ENCODE measurements at regions not wholly inside any gene's neighbourhood (a gene's known extent, or its start where the extent isn't known, plus 50 kb on each side); places are given as distances from the start of the nearest gene placed in this dataset.

- no peak for DNase-seq (ENCODE audit: low spot score)
These were observed 281.1 kb upstream of the FN1 start for GRCh38 chr2:215716956-215717355.

DNA sequence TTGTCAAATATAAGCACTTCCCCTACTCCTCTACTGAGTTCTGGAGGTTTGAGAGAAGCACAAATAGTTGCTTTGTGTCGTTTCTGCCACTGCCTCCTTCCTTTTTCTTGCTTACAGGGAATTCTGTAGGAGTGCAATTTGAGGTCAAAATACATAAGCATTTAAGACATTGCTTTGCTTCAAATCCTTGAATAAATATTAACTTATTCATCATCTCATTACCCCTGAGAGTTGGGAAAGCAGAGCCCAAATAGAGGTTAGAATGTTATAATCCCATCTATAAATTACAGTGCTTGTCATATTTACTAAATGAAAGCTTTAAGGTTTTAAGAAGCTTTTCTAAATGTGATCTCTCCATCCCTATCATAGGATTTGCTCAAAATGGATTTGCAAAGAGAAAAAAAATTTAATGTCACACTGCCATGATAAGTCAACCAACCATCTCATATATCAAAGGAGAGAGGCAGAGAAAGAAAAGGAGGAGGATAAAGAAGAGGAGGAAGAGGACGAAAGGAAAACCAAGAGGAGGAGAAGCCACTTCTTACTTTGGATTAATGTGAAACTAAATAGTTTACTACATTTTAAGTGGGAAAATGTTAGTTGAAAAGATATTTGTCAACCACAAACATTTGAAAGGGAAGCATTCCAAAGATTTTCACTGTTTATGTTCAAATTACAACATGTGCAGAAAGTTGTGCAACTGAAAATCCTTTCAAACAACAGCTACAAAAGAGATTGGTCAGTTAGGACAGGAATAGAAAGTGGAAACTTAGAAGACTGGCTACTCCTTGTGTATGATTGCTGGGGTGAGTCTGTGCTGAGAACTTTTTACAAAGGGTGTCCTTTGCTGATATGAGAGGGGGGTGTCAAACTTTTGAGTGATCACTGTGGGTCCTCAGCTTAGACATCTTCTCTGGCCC is 277.3 kb upstream of the FN1 start:
- DNase-seq (ENCODE audit: low spot score), result no peak

DNA sequence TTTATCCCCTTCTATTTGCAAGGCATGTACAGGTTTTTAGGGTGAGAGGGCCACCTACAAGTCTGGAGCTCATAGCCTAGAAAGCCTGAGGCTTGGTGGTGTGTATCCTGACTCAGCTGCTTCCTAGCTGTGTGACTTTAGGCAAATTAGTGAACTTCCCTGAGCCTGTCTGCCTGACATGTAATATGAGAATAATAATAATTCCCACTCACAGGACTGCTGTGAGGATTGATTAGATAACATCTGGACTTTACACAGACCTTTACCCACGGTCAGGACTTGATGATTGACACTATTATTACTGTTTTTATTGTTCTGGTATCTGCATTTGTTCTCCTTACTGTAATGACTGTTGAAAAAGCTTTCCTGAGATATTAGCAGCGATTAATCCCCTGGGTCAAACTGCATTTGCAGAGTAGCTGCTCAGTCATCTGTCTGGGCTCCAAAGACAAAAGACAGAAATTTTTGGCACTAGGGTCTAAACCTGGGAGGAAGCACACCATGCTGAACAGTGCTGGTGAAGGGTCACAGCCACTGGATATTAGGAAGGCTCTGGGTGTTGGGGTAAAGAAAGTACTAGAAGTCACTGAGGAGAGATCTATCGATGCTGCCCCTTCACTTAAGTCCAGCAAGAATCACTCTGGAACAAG is 276.5 kb upstream of the FN1 start:
- DNase-seq (ENCODE audit: low spot score), result no peak

DNA sequence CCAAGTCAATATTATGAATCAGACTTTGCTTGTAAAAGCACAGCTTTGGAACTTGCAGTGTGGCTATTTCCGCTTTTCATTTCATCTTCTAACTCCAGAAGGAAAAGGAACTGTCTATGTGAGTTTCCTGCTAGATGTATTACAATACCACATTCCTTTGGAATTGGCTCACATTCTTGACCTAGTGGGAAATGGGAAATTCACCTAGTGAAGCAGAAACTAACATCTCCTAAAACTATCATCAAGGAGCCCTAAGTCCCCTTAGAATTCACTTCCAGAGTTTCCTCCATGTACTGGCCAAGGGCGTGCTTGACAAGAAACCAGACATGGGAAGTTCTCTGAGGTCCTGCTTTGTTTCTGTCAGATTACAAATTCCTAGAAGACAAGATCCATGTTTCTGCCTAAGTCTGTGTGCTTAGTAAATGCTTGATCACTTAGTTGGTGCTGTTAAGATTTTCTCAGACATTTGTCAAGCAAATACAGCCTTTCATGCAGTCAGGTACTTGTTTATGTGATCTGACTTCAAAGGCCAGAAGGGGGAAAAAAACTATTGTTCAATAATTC is 275.7 kb upstream of the FN1 start:
- no peak for DNase-seq (ENCODE audit: low spot score)

DNA sequence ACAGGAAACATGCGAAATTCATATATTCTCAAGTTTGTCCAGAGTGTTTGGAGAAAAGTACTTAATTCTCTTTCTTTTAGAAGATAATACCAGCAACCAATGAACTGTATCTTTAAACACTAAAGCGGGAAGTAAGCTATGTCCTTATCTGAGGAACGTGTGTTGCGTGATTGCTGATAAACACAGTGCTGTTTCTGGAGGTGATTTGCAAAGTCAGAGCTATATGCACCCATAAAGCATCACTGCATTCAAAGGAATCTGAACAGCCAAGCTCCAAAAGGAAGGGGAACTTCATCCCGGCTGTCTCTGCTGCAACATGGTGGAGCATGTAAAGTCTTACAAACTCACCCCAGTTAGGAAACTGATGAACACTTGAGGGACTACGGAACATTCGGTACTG is 271.7 kb upstream of the FN1 start:
- no peak for DNase-seq (ENCODE audit: low spot score)

DNA sequence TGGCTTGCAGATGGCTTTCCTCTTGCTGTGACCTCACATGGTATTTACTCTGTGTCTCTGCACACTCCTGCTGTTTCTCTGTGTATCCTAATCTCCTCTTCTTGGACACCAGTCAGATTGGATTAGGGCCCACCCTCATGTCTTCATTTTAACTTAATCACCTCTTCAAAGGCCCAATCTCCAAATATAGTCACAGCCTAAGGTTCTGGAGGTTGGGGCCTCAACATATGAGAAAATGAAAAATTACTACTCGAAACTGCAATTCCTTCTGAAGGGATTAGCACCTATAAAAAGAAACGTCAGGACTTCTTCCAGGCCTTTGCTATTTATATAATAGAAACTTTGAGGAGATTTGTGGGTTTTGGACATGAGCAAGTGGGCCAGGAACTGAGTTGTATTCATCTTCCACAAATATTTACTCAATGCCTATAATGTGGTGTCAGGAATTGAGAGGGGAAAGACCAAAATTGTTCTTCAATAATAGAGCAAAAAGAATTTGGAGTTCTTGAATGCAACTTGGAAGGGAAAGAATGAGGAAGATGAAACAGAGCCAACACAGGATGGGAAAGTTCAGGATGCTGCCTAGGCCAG is 270.0 kb upstream of the FN1 start:
- no peak for DNase-seq (ENCODE audit: low spot score)

- no peak for DNase-seq (ENCODE audit: low spot score)
These were observed 269.4 kb upstream of the FN1 start for GRCh38 chr2:215705281-215705680.

DNA sequence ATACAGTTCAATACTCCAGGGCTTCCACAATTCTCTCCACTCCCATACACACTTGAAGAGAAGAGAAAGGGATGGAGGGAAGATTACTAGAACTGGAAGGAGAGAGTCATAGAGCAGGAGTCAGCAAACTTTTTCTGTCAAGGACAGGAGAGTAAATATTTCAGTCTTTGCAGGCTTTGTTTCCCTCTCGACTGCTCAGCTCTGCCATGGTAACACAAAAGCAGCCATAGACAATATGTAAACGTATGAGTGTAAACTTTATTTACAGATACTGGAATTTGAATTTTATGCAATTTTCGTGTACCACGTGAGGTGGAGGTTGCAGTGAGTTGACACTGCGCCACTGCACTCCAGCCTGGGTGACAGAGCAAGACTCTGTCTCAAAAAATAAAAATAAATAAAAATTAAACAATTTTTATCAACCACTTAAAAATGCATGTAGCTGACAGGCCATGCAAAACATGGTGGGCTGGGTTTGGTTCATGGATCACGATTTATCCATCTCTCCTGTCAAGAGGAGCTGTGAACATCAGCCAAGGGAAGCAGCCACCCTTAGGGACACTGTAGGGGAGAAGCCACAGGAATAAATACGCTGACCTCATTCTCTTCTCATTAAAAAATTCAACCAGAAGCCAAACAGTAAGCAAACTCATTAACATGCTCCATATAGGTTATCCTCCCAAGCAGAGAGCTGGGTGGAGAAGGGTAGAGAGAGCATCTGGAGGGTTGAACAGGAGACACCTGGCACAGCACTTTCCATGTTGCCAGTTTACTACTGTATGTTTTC is 266.4 kb upstream of the FN1 start:
- no peak for DNase-seq (ENCODE audit: low spot score)

DNA sequence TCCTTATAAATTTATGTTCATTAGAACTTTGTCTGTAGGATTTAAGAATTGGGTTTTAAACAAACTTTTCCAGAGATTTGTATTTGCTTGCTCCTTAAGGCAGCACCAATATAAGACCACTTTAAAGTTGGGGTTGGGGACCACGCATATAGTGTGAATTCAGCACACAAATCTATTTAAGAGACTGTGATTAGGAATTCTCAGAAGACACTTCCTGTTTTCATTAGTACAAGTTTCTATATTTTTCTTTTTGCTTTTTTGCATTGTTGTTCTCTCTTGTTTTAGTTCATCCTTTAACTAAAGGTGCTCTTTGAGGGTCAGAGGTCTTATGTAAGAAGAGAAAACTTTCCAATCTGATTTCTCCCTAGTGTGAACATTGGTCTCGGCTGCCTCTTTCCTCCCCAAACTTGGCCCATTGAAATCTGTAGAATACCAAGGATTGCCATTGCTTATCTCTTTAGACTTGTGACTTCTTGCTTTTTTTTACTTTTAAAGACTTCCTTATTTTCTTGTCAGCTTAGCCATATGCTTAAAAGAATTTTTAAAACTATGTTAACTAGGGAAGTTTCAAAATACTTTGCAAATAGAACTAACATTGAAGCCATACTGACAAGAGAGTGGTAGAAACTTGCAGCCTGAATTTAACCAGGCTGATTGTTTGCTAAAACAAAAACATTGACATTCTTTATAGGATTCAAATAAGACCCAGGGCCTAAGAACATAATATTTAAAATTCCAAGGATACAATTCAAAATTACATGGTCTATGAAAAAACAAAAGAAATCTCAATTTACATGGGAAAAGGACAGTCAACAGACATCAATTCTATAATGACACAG is 264.1 kb upstream of the FN1 start:
- DNase-seq (ENCODE audit: low spot score), result no peak

DNA sequence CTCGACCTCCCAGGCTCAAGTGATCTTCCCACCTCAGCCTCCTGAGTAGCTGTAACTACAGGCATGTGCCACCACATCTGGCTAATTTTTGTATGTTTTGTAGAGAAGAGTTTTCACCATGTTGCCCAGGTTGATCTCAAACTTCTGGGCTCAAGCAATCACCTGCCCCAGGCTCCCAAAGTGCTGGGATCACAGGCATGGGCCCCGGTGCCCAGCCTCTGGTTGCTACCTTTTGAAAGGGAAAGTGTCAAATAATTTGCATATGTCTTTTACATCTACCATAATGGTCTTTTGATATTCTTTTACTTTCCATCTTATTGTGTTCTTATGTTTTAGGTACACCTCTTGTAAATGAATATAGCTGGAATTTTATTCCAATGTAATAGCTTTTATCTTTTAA is 263.1 kb upstream of the FN1 start:
- no peak for DNase-seq (ENCODE audit: low spot score)

- DNase-seq (ENCODE audit: low spot score), result no peak
These were observed 262.7 kb upstream of the FN1 start for GRCh38 chr2:215698566-215698965.

DNA sequence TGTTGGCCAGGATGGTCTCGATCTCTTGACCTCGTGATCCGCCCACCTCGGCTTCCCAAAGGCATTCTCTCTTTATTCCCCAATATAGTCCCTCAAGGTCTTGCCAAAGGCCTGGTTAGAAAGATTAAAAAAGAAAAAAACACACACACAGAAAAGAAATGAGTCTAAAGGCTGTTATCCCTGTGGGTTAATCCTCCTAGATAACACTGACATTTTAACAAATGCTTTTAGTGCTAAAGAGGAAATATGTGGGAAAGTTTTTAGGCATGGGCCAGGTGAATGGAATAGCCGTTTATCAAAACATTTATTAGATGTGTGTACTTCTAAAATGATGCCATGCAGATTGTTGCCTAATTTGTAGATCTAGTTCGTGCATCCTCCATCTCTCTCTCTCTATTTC is 261.6 kb upstream of the FN1 start:
- DNase-seq (ENCODE audit: low spot score), result no peak

DNA sequence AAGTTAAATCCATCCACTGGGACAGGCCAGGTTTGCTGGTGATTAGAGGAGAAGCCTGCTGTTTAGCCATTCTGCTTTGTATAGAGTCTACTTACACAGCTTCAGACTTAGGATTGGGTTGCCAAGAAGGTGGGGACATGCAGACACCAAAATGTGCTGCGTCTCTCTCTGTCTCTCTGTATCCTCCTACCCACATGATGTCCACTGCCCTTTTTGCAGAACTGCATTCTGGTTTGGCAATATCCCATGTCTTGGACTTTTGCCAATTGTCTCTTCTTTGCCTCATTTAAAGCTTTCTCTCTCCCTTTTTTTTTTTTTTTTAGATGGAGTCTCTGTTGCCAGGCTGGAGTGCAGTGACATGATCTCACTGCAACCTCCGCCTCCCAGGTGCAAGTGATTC is 261.1 kb upstream of the FN1 start:
- DNase-seq (ENCODE audit: low spot score), result no peak

GRCh38 chr2:215695861-215696260 is 260.0 kb upstream of the FN1 start:
- no peak for DNase-seq (ENCODE audit: low spot score)

DNA sequence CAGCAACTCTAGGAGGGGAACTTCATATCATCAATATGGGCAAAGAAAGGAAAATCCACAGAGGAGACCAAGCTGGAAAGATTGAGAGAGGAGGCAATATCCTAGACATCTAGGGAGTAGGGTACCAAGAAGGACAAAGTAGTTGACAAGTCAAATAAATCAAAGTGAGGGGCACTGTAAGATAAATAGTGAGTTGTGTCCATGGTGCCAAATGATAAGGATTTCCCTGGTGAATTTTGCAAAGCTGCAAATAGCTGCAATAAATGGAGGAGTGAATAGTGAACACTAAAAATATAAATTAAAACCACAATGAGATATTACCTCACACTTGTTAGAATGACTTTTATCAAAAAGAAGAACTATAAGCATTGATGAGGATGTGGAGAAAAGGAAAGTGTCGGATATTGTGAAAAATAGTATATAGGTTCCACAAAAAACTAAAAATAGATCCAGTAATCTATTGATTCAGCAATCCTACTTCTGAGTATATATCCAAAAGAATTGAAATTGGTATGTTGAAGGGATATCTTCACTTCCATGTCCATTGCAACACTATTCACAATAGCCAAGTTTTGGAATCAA is 258.2 kb upstream of the FN1 start:
- no peak for DNase-seq (ENCODE audit: low spot score)

DNA sequence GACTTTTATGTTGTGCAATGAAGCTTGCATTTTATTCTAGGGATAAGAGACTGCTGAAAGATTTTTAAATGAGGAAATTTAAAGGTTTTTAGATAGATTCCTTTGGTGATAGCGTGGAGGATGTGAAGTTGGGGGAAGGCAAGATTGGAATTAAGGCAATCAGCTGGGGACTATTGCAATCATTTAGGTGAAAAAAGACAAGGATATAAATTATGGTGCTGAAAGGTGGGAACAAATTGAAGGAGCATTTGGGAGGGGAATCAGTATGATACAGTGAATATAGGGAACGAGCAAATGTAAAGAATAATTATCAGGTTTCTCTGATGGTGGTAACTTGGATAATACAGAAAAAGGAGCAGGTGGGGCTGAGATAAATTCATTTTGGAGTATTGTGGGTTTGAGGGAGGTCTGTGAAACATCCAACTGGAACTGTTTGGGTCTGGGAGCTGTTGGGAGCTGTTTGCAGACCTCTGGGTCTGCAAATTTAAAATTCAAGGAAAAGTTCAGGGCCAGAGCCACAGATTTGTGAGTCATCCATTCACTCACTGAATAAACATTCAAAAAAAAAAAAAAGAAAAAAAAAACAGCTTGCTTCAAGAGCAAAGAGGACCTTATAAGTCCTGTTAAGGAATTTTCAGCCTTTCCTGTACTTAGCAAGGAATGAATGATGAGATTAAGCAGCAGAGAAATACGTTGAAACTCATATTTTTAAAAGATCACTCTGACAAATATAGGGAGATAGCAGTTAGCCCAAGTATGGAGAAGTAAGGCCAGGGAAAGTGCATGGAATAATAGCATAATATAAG is 257.5 kb upstream of the FN1 start:
- no peak for DNase-seq (ENCODE audit: low spot score)

GRCh38 chr2:215692387-215693079 is 256.7 kb upstream of the FN1 start:
- DNase-seq (ENCODE audit: low spot score), result no peak

DNA sequence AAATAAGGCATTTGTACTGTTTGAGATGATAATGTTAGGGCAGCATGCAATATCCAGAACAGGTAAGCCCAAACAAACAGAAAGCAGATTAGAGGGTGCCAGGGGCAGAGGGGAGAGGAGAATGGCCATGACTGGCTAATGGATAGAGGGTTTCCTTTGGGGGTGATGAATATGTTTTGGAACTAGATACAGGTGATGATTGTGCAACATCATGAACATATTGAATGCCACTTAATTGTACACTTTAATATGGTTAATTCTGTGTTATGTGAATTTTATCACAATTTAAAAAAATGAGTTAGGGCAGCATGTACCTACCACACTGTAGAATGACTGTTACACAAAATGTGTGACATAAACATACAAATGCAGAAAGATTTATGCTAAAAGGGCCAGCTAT is 255.5 kb upstream of the FN1 start:
- DNase-seq (ENCODE audit: low spot score), result no peak
